HG03039 (cell line): ENCODE measurements at regions not wholly inside any gene's neighbourhood (a gene's known extent, or its start where the extent isn't known, plus 50 kb on each side); places are given as distances from the start of the nearest gene placed in this dataset.
A peak's percentile ranks its signal among the peaks of the same experiment; 100 is the strongest.

ENCODE experiments used
- ATAC-seq: cut with Tn5 transposase; IDR thresholded peaks from one replicate; pipeline ENCODE4 v1.9.1; 2021; ENCODE audit warnings: mild to moderate bottlenecking, moderate library complexity; ENCODE audit not compliant: unreplicated experiment

DNA sequence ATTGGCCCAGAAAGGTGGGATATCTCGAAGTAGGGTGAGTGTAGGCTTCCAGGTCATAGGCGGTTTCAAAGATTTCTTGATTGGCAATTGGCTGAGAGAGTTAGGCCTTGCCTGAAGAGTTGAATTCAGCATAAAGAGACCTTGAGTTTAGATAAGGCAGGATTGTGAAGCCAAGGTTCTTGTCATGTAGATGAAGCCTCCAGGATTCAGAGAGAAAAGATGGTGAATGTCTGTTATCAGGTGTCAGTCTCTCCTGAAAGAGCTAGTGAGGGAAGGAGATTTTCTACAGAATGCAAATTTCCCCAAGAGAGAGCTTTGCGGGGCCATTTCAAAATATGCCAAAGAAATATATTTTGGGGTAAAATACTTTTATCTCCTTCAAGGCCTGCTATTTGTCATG lies 217.0 kb upstream of the TLE3 start:
- no peak for ATAC-seq

DNA sequence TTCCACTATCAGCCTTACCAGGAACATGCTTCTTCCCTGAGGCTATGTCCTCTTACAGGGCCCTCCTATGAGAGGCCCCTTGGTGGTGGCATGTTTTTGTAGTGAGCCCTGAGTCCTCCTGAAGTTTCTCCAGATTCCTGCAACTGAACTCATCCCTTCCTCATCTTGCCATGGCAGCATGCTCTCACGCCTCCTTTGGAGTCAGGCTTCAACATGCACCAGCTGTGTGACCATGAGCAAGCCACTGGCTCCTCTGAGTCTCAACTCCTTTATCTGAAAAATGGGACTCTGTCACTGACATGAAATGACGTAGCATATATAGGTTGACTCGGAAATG lies 216.3 kb upstream of the TLE3 start:
- no peak for ATAC-seq

DNA sequence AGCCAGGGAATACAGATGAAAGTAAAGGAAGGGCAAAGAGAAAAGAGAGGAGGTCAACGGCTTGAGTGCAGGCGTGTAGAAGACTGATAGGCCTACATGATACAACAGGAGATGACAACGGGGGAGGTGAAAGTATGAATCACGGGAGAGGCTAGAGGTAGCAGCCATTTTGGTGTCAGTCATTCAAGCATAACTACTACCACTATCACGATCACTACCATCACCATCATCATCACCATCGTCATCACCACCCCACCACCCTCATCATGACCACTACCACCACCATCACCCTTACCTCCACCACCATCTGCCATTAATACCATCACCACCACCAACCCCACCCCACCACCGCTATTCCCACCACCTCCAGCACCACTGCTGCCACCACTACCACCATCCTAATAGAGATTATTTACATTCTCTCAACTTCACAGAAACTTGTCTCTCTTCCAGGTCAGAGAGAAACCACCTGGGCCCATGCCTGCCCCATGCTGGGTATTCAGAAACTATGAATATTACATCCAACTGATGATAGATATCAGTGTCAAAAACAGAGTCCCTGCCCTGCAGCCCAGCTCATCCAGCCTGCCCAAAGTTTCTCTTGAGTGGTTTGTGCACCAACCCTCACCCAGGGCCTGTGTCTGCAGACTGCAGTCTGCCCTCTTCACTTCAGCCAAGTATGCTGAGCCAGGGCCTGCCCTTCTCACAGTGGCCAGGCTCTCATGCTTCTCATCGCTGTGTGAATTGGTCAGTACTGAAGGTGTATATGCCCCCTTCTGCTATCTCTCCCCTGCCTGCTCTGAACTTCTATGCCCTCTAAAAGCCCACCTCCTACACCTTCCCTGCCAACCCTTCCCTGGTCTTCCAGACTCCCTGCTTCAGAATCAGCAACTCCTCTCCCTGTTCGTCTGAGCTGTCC lies 215.6 kb upstream of the TLE3 start:
- no peak for ATAC-seq

DNA sequence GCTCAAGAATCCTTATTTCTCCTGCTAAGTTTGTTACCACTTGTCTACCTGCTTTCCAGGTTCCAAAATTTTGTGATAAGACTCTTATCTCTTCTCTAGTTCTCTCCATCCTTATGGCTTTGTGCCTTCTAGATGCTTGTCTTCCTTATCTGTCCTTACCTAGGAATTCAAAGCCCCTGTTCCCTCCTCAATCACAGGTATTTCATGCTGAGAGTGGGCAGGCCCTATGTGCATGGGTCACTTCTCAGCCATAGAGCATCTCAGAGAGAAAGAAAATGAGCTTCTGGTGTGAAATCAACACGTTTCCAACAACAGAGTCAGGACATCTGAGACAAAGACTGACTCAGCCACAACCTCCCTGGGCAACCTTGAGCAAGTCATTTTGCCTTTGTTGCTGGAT lies 214.1 kb upstream of the TLE3 start:
- ATAC-seq = no peak

DNA sequence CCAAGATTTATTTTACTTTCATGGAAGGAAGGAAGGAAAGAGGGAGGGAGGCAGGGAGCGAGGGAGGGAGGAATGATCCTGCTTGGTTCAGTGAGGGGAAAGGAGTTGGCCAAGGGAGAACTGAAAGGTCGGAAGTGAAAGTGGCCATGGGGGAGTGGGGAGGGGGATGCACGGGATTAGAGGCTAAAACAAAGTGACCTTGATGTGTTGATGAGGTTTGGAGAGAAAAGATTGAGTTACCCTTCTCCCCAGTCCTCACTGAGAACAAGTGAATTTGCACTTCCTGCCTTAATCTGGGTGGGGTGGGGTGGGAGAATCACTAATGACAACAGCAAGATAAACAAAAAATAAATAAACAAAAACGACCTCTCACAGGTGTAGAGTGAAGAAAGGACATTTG lies 212.0 kb upstream of the TLE3 start:
- no peak for ATAC-seq

DNA sequence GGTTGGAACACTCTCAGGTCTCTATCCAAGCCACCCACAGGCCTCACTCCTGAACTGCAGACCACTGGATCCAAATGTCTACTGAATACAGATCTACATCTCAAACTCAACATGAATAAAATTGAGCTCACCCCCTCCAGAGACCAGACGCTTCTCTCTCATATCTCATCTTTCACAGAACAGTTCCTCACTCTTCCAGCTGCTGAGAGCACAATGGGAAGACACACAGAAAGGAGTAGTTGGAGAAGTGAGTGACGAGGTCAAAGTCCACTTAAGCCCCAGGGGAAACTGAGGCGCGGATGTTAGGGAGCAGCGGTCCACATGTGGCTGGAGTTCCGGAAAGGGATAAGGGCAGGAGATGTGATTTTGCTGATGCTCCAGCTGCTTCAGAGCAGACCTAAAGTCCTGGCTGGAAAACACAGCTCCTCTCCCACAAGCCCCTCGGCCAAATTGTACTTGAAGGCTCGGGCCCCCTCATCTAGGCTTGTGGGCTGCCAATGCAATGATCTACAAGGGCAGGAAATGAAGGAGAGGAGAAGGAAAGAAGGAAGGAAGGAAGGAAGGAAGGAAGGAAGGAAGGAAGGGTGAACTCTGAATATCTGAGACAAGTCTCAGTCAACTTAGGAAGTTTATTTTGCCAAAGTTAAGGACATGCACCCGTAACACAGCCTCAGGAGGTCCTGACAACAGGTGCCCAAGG lies 211.2 kb upstream of the TLE3 start:
- no peak for ATAC-seq

DNA sequence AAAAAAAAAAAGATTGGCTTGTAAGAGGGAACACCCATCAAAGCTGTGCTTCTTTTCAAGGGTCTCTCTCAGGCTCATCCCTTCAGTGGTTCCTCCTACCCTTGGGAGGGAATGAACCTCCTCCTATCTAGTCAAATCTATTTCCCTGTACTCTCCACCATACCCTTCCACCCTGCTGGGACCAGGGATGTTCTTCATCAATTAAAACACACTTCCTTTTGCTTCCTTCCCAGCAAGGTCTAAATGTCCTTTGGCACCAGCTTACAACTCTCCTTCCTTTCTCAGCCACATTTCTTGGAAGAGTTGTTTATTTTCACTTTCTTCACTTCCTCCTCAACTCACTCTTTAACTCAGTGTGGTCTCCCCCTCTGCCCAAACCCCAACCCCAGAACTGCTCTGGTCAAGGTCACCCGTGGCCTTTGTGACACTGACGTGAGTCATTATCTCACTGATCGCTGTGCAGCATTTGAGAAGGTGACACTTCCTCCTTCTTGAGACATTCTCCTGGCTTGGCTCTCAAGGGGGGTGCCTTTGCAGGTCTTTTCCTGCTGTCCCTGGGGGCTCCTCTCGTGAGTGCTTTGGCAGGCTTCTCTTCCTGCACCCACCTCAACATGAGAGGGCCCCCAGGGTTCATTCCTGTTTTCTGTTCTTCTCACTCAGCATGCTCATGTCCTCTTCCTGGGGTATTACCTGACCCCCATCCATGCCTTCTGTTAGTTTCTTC lies 210.5 kb upstream of the TLE3 start:
- ATAC-seq = no peak

DNA sequence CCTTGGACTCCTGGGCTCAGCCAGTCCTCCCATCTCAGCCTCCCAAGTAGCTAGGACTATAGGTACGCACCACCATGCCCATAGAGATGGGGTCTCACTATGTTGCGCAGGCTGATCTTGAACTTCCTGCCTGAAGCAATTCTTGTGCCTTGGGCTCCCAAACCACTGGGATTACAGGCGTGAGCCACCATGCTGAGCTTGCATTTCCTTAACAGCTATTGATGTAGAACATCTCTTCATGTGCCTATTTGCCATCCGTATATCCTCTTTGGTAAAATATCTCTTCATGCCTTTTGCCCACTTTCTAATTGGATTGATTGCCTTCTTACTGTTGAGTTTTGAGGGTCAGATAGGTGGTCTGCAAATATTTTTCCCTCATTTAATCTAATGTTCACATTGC lies 208.9 kb upstream of the TLE3 start:
- ATAC-seq = no peak

DNA sequence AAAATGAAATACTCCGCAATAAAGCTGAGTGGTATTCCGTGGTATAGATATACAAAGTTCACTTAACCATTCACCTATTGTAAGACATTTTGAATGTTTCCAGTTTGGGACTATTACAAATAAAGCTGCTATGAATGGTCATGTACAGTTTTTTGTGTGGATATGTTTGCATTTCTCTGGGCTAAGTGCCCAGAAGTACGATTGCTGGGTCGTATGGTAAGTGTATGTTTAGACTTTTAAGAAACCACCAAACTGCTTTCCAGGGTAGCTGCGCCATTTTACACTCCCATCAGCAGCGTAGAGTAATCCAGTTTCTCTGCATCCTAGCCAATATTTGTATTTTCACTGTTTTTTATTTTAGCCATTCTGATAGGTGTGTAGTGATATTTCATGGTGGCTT lies 208.4 kb upstream of the TLE3 start:
- ATAC-seq = no peak

DNA sequence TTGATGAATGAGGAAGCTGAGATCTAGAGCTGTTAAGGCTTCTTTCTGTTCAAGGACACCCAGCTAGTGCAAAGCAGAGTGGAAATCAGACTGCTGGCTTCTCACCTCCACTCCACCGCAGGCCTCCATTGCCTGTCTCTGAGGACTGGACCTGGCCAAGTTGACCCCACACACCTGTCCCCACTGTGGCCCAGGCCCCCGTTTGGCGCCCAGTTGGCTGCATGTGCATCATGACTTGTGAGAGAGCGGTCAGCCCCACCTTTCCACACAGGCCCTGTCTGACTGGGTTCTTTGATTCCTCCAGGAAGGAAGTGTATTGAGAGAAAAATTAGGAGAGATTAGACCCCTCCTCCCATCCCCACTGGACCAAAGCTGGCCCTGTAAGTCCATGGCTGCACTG lies 206.3 kb upstream of the TLE3 start:
- ATAC-seq = no peak

DNA sequence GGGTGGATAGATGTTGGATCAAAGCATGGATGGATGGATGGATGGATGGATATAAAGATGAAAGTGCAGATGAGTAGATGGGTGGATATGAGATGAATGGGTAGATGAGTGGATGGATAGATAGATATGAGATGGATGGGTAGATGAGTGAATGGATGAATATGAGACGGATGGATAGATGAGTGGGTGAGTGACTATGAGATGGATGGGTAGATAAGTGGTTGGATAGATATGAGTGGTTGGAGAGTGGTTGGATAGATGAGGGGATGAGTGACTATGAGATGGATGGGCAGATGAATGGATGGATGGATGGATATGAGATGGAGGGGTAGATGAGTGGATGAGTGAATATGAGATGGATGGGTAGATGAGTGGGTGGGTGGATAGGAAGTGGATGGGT lies 204.6 kb upstream of the TLE3 start:
- no peak for ATAC-seq

DNA sequence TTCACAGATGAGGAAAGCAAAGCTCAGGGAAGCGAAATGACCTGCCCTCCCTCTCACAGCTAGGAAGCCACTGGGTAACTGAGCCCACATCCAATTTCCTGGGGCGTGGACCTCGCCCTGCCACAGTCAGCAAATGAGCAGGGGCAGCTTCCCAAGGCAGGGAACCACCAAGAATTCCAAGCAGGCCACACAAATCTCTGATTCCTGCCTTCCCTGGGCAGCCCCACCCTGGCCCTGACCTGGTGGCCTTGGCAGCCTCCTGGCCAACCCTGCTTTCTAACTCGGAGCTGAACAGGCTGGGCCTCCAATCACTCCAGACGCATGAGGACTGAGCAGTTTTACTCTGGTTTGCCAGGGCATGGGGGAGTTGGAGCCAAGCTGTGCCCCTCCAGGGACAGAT lies 203.7 kb upstream of the TLE3 start:
- no peak for ATAC-seq

DNA sequence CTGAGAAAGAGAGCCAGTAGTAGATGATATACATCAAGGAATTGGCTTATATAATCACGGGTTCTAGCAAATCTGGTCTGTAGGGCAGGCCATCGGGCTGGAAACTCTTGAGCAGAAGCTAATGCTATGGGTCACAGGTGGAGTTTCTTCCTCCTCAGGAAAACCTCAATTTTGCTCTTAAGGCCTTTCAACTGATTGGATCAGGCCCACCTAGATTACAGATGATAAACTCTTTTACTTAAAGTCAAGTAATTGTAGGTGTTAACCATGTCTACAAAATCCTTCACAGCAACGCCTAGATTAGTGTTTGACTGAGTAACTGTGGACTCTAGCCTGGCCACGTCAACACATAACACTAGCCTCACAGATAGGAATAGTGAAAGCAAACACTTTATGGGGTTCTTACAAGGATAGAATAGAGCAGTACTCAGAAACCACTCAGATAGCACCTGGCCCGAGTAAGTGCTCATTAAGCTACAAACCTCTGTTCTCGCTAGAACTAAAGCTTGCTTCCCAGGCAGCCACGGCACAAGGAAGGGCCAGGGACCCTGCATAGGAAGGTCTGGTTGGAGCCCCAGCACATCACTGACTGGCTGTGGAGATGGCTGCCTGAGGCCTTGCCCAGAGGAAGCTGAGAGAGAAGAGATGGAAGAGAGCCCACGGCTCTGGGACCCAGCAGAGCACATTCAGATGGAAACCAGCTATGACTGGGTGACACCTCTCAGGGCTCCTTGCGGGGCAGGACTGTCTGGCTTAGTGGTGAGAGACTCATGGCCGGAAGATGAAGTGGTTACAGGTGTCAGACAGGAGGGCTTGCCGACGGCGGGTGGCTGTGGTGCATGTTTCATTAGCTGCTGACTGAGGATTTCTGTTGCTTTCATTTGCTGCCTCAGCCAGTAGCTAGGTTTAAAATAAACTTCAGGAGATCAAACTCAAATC lies 202.5 kb upstream of the TLE3 start:
- peak; percentile 89 for ATAC-seq

DNA sequence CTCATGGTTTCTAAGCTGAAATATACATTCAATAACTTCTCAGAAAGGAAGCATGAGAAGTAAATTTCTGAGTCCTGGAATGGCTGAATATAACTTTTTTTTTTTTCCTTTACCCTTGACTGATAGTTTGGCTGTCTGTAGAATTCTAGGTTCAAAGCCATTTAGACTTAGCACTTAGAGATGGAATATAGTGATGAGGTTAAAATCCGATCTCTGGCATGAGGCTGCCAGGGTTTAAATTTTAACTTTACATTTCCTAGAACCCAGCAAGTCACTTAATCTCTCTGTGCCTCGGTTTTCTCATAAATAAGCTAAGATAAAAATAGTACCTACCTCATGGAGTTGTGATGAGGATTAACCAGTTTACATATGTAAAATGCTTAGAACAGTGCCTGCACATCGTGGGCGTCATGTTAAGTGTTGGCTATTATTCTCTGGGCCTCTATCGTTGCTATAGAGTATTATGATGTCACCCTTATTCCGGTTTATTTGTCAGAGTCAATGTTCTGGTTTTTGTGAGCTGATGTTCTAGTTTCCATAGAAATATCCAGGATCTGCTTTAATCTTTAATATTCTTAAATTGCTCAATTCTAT lies 199.8 kb upstream of the TLE3 start:
- no peak for ATAC-seq

DNA sequence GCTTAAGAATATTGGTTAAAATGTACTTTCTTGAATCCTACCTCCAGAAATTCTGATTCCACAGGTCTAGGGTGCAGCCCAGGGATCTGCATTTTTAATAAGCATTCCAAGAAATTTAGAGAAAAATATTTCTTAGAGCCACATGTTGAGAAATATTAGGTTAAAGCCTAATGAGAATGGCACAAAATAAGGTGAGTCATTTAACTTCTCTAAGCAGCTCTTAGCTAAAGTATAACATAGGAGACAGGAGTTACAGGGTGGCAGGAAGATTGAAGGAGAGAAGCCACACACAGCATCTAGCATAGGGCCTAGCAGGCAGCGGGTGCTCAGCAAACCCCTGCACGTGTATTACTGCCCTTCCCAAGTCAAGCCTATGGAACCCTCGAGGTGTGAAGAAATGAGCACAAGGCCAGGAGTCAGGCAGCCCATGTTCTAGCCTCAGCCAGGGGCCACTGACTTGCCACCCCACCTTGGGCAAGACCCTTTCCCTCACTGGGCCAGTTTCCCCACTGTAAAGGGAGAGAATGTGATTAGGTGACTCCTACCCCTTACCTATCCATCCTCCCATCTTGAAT lies 197.1 kb upstream of the TLE3 start:
- ATAC-seq = no peak

DNA sequence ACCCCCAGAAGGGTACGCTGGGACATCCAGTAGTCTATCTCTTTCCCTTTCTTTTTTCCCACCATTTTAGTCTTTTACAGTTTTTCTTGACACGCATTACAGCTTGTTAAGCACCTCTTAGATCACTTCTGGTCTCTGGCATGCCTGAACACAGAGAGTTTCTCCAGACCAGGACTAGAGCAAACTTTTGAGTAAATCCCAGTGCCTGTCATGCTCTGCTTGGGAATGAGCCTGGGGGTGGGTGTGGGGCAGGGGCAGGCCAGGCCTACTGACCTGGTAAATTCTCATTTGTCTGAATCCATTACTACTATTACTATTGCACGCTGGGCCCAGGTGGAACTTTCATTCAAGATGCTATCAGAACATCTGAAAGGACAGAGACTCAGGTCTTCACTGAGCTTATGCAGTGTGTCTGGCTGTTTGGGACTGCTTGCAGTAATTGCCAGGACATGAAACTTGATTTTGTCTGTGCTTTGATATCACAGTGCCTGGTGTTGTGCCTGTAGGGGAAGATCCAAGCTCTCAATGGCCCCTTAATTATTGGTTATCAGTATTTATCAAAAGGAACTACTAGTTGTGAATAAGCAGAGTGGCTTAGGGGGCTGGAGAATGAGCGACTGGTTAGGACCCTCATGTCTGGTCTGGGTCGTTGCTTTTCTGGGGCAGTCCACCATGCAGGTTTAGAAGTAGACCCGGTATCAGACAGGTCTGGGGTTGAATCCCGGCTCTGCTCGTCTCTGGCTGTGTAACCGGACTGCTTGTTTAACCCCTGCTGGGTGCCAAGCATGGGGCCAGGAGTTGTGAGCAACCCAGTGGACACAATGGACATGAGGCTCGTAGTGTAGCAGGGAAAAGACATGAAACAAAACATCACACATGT lies 196.1 kb upstream of the TLE3 start:
- ATAC-seq = no peak

DNA sequence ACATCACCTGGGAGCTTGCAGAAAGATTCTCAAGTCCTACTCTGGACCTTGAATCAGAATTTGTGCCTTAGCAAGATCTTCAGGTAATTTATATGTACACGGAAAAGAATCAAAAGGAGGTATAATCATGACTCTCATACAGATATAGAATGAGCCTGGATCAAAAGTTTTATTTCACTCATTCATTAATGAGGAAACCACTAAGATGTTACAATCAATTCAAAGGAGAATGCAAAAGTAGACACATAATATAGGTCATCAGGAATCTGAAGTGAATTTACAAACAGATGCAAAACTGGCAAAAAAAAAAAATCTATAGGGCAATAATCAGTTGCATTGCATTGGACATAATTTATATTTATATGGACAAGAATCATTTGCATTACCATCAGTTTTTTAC lies 195.4 kb upstream of the TLE3 start:
- no peak for ATAC-seq

DNA sequence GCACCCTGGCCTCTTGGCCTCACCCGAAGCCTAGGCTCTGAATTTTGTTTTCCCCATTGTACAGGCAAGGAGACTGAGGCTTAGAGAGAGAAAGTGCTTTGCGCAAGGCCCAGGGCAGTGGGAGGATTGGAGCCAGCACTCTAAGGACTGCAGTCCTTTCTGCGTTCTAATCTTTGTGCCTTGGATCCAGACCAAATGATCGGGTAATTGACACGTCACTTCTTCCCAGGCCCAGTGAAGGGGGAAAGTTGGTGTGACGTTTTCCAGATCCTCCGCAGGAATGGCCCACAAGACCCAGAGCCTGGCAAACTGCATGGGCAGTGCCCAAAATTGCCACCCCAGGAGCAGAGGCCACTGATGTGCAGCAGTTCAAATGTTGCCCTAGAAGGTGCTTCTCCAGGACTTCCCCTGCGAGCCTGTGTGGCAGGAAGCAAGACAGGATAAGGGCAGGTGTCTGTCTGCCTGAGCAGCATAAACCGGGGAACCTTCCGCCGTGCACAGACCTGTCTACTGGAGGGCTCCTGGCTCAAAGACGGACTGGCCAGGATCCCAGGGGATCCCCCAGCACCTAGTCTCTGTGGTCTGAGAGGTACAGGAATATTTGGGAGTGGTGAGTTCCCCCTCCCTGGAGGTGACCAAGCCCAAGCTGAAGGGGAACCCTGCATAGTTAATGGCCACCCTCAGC lies 194.5 kb upstream of the TLE3 start:
- no peak for ATAC-seq
